Mesendoderm (in vitro differentiated cells): ENCODE measurements at regions not wholly inside any gene's neighbourhood (a gene's known extent, or its start where the extent isn't known, plus 50 kb on each side); places are given as distances from the start of the nearest gene placed in this dataset.

Source experiments
- DNase-seq: peaks from one replicate; pipeline ENCODE4 v3.0.0; 2013
- H2AK5ac ChIP-seq: 2 replicates; pipeline ENCODE4 v1.6.1; 2013; ENCODE audit warnings: low read length, inconsistent platforms
- H2BK120ac ChIP-seq: 2 replicates; pipeline ENCODE4 v1.6.1; 2013; ENCODE audit warnings: low read depth, mild to moderate bottlenecking, low read length, moderate library complexity, mixed read lengths
- H2BK15ac ChIP-seq: replicated peaks from 2 replicates; pipeline ENCODE4 v1.6.1; 2013; ENCODE audit warnings: low read depth, mild to moderate bottlenecking, moderate library complexity
- H2BK5ac ChIP-seq: 2 replicates; pipeline ENCODE4 v1.6.1; 2013; ENCODE audit warnings: low read length, inconsistent platforms
- H3K18ac ChIP-seq: 2 replicates; pipeline ENCODE4 v1.6.1; 2013; ENCODE audit warnings: mild to moderate bottlenecking, low read length, mixed read lengths
- H3K23ac ChIP-seq: one replicate; pipeline ENCODE4 v1.6.1; 2013; ENCODE audit warnings: low read length
- H3K27ac ChIP-seq: 2 replicates; pipeline ENCODE4 v1.5.1; 2013; ENCODE audit warnings: low read depth, mild to moderate bottlenecking, inconsistent platforms, low read length, moderate library complexity
- H3K27me3 ChIP-seq: 2 replicates; pipeline ENCODE4 v1.6.1; 2013; ENCODE audit warnings: low read length, control low read depth, mild to moderate bottlenecking, inconsistent platforms; ENCODE audit not compliant: insufficient read depth, poor library complexity
- H3K36me3 ChIP-seq: 2 replicates; pipeline ENCODE4 v1.6.1; 2013; ENCODE audit warnings: low read length, inconsistent platforms; ENCODE audit not compliant: control insufficient read depth, insufficient read depth
- H3K4ac ChIP-seq: one replicate; pipeline ENCODE4 v1.6.1; 2013; ENCODE audit warnings: low read depth, mild to moderate bottlenecking, low read length, moderate library complexity
- H3K4me1 ChIP-seq: 2 replicates; pipeline ENCODE4 v1.6.1; 2013; ENCODE audit warnings: low read depth, low read length, inconsistent platforms; ENCODE audit not compliant: control insufficient read depth
- H3K4me2 ChIP-seq: 2 replicates; pipeline ENCODE4 v1.6.1; 2013; ENCODE audit warnings: low read length
- H3K4me3 ChIP-seq: 2 replicates; pipeline ENCODE4 v1.5.1; 2013; ENCODE audit warnings: mild to moderate bottlenecking, low read length
- H3K56ac ChIP-seq: one replicate; pipeline ENCODE4 v1.6.1; 2013; ENCODE audit warnings: low read length
- H3K79me1 ChIP-seq: 2 replicates; pipeline ENCODE4 v1.6.1; 2013; ENCODE audit warnings: low read length, inconsistent platforms
- H3K79me2 ChIP-seq: 2 replicates; pipeline ENCODE4 v1.6.1; 2013; ENCODE audit warnings: mild to moderate bottlenecking, low read length; ENCODE audit not compliant: control insufficient read depth, insufficient read depth
- H3K9ac ChIP-seq: 2 replicates; pipeline ENCODE4 v1.6.1; 2013; ENCODE audit warnings: low read length, inconsistent platforms
- H4K5ac ChIP-seq: one replicate; pipeline ENCODE4 v1.6.1; 2013; ENCODE audit warnings: low read length
- H4K8ac ChIP-seq: one replicate; pipeline ENCODE4 v1.6.1; 2013; ENCODE audit warnings: low read depth, mild to moderate bottlenecking, control low read depth, low read length, moderate library complexity
- WGBS: extraction: QIAGEN DNeasy Blood & Tissue Kit; methylation state at CpG from one replicate; pipeline ENCODE4 v1.1.7; 2013; ENCODE audit warnings: low lambda C conversion rate, missing lambda C conversion rate; ENCODE audit not compliant: insufficient coverage; ENCODE audit errors: extremely low coverage; 5-methylcytosine and 5-hydroxymethylcytosine counted together

DNA sequence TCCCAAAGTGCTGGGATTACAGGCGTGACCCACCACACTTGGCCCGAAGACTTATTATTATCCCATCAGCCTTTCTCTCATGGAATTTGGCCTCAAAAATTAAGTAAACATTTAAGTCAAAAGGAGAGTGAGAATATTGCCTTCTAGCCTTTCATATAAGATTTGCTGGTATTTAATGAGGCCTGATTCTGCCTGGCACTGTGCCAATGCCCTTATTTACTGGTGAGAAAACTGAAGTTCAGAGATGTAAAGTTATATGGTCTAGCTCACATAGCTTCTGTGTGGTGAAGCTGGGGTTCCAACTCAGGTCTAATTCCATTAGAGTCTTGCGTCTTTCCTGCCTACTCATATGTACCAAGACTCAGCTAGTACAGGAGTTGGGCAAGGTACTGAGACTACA is 260.2 kb downstream of the SDHAF3 start:
- H4K8ac ChIP-seq = no peak overlapping the region
- no peak overlapping the region for H3K18ac ChIP-seq
- no peak overlapping the region for H3K4me3 ChIP-seq
- no peak overlapping the region for H2BK5ac ChIP-seq
- no peak overlapping the region for H2BK15ac ChIP-seq
- no peak overlapping the region for H3K4ac ChIP-seq
- H3K79me1 ChIP-seq = no peaks in the 10 kb centered on the region
- H3K9ac ChIP-seq = no peak overlapping the region
- no peak overlapping the region for H2BK120ac ChIP-seq
- no peaks in the 10 kb centered on the region for H3K79me2 ChIP-seq
- H3K4me2 ChIP-seq = no peak overlapping the region
- no peak for DNase-seq
- no peaks in the 10 kb centered on the region for H3K27me3 ChIP-seq
- no peak overlapping the region for H3K56ac ChIP-seq
- H3K23ac ChIP-seq = no peak overlapping the region
- H3K27ac ChIP-seq = no peak overlapping the region
- no CpG with 5 or more reads among the region's 3 CpGs for WGBS
- H3K36me3 ChIP-seq = no peaks in the 10 kb centered on the region
- no peak overlapping the region for H2AK5ac ChIP-seq
- H4K5ac ChIP-seq = no peak overlapping the region
- no peaks in the 10 kb centered on the region for H3K4me1 ChIP-seq

DNA sequence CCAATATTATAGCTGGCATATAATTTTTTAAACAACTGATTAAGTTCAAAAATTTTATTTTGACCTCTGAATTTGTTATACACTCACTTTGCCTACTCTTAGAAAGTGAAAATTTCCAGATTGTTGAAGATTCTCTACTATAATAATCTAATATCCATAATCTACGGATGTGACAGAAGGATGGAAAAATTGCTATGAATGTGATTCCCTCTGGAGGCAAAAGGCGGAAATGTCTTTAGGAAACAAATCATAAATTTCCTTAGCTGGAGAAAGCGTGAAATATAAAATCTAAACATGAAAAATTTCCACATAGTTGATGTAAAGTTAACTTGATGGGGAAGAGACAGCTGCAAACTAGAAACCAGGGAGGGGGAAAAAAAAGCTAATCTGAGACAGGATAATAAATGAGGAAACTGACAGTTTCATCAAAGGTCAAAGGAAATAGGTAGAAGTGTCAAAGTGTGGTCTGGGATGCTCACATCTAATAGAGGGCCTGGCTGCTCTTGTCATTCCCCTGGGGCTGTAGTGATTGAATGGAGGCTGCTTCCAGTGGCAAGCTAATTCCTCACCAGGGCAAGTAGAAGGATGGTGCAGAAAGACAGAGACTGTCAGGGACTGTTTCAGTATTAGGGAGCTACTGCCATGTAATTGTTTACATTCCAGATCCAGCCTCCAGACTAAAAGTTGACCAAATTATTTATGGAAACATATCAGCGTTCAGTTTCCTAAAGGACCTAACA is 264.5 kb downstream of the SDHAF3 start:
- no peak overlapping the region for H3K4ac ChIP-seq

DNA sequence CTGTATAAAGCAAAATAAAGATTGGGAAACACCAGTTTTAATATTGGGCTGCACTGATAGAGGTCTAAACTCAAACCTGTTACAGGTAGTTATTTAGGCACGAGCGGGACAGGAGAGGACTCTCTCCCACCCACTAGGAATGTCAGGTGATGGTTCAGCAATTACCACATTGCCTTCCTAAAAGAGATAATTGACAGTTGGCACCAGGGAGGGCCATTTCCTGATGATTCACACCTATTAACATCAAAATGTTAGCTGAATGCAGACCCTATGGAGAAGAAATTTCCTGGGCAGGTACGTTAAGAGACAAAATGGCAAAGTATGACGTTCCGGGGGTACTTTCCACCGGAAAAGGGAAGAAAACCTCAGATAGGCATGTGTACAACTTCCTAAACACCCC is 272.6 kb downstream of the SDHAF3 start:
- Histone ChIP-seq H4K5ac (no peak overlapping the region), H3K27me3 (no peaks in the 10 kb centered on the region), H2AK5ac (no peak overlapping the region), H3K23ac (no peak overlapping the region), H3K4ac (no peak overlapping the region), H3K18ac (no peak overlapping the region), H3K4me3 (no peak overlapping the region), H3K4me1 (no peaks in the 10 kb centered on the region), H3K4me2 (no peak overlapping the region), H3K27ac (no peak overlapping the region), H3K56ac (no peak overlapping the region), H3K36me3 (no peaks in the 10 kb centered on the region), H3K79me2 (no peaks in the 10 kb centered on the region), H4K8ac (no peak overlapping the region), H2BK5ac (no peak overlapping the region), H3K9ac (no peak overlapping the region), H2BK15ac (no peak overlapping the region), H3K79me1 (no peaks in the 10 kb centered on the region), H2BK120ac (no peak overlapping the region)
- no CpG with 5 or more reads among the region's 6 CpGs for WGBS
- DNase-seq = no peak

More for the DNA sequence above, 264.5 kb downstream of the SDHAF3 start:
- Histone ChIP-seq H4K5ac (no peak overlapping the region), H2BK15ac (no peak overlapping the region), H3K4me1 (no peaks in the 10 kb centered on the region), H3K27ac (no peak overlapping the region), H3K79me2 (no peaks in the 10 kb centered on the region), H2BK5ac (no peak overlapping the region), H3K36me3 (no peaks in the 10 kb centered on the region), H4K8ac (no peak overlapping the region), H3K4me3 (no peak overlapping the region), H2BK120ac (no peak overlapping the region), H3K23ac (no peak overlapping the region), H3K27me3 (no peaks in the 10 kb centered on the region), H3K79me1 (no peaks in the 10 kb centered on the region), H3K4me2 (no peak overlapping the region), H3K18ac (no peak overlapping the region), H3K56ac (no peak overlapping the region), H3K9ac (no peak overlapping the region), H2AK5ac (no peak overlapping the region)
- no CpG with 5 or more reads among the region's 4 CpGs for WGBS
- no peak for DNase-seq

DNA sequence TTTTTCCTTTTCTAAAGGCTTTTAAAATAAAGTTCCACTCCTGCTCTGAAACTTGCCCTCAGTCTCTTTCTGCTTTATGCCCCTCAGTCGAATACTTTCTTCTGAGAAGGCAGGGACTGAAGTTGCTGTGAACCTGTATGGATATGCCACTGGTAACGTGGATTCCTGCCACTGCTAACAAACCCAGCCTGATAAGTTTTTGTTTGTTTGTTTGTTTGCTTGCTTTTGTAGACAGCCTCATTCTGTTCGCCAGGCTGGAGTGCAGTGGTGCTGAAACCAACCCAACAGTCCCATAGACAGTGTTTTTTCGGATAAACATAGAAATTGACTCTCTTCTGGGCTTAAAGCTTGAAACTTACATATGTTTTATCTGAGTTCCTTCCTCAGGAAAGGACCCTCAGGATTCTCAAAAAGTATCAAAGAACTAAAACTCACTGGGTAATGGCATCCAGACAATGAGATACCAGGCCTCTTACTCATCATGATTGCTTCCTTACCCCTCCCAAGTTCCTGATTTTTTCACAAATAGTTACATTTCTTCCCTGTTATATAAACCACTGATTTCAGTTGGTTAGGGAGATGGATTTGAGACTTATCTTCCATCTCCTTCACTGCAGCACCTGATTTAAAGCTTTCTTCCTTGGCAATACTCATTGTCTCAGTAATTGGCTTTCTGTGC is 273.6 kb downstream of the SDHAF3 start:
- Histone ChIP-seq H4K5ac (no peak overlapping the region), H3K27me3 (no peaks in the 10 kb centered on the region), H3K4me2 (no peak overlapping the region), H2BK15ac (no peak overlapping the region), H3K56ac (no peak overlapping the region), H3K27ac (no peak overlapping the region), H3K4ac (no peak overlapping the region), H3K4me3 (no peak overlapping the region), H3K79me1 (no peaks in the 10 kb centered on the region), H3K4me1 (no peaks in the 10 kb centered on the region), H3K18ac (no peak overlapping the region), H2AK5ac (no peak overlapping the region), H2BK5ac (no peak overlapping the region), H3K79me2 (no peaks in the 10 kb centered on the region), H3K36me3 (no peaks in the 10 kb centered on the region), H2BK120ac (no peak overlapping the region), H3K9ac (no peak overlapping the region), H4K8ac (no peak overlapping the region), H3K23ac (no peak overlapping the region)
- DNase-seq = peak; percentile 57
- no CpG with 5 or more reads among the region's 4 CpGs for WGBS

DNA sequence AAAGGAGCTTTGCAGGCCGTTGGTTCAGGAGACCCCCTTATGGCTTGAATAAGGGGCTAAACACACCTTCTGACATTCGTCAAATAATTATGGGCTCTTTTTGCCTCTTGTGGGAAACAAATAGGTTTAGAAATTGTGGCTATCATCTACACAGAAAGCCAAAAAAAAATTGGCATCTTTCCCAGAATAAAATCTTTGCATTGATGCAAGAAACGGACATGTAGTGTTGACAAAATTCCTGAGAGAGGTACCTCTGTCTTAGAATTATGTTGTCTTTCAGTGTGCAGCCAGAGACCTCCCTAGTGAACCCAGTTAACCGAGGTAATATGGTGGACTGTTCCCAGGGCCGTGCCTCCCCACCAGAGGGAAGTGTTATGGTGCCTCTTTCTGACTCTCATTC is 283.9 kb downstream of the SDHAF3 start:
- H4K5ac ChIP-seq = no peak overlapping the region
- no peak overlapping the region for H3K27ac ChIP-seq
- H3K4me2 ChIP-seq = no peak overlapping the region
- no peak overlapping the region for H3K9ac ChIP-seq
- no peak overlapping the region for H2BK15ac ChIP-seq
- no peak overlapping the region for H4K8ac ChIP-seq
- H2AK5ac ChIP-seq = no peak overlapping the region
- no peak overlapping the region for H3K18ac ChIP-seq
- no peaks in the 10 kb centered on the region for H3K79me2 ChIP-seq
- H3K79me1 ChIP-seq = no peaks in the 10 kb centered on the region
- no peak overlapping the region for H2BK5ac ChIP-seq
- no peaks in the 10 kb centered on the region for H3K27me3 ChIP-seq
- no CpG with 5 or more reads among the region's 5 CpGs for WGBS
- H3K36me3 ChIP-seq = no peaks in the 10 kb centered on the region
- no peak overlapping the region for H3K4me3 ChIP-seq
- H3K4ac ChIP-seq = no peak overlapping the region
- no peak overlapping the region for H2BK120ac ChIP-seq
- H3K23ac ChIP-seq = no peak overlapping the region
- DNase-seq = no peak
- H3K56ac ChIP-seq = no peak overlapping the region
- H3K4me1 ChIP-seq = no peaks in the 10 kb centered on the region
